Astrocyte (in vitro differentiated cells and primary cell): ENCODE measurements at regions not wholly inside any gene's neighbourhood (a gene's known extent, or its start where the extent isn't known, plus 50 kb on each side); places are given as distances from the start of the nearest gene placed in this dataset.

Experiments
- EZH2 ChIP-seq: IDR thresholded peaks from 2 replicates; pipeline ENCODE4 v1.6.1; 2012; ENCODE audit warnings: mild to moderate bottlenecking, low read length, inconsistent platforms; ENCODE audit not compliant: insufficient read depth
- TF ChIP-seq, protein P1 (sequence below): IDR thresholded peaks from 2 replicates; pipeline ENCODE4 v1.5.1; 2011; ENCODE audit warnings: low read depth, mild to moderate bottlenecking, inconsistent platforms, low read length, moderate library complexity; ENCODE audit not compliant: insufficient read depth

DNA sequence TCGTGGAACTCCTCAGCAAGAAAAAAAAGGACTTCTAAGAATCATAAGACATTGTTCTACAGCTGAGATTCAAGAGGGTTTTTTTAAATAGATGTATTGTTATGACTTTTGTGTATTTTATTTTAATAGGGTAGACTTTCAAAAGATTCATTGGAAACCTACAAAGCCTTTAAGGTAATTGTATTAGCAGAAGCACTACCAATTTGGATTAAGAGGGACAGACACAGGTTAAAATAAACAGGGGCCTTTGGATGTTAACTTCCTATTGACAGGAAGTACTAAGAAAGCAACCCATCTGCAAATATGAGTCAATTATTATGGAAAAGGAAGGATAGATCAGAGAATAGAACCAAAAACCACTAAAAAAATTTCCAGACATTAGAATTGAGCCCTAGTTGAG is 153.5 kb downstream of the HDGFL1 start:
- TF ChIP-seq EZH2 = no peak
- TF ChIP-seq, protein P1, sequence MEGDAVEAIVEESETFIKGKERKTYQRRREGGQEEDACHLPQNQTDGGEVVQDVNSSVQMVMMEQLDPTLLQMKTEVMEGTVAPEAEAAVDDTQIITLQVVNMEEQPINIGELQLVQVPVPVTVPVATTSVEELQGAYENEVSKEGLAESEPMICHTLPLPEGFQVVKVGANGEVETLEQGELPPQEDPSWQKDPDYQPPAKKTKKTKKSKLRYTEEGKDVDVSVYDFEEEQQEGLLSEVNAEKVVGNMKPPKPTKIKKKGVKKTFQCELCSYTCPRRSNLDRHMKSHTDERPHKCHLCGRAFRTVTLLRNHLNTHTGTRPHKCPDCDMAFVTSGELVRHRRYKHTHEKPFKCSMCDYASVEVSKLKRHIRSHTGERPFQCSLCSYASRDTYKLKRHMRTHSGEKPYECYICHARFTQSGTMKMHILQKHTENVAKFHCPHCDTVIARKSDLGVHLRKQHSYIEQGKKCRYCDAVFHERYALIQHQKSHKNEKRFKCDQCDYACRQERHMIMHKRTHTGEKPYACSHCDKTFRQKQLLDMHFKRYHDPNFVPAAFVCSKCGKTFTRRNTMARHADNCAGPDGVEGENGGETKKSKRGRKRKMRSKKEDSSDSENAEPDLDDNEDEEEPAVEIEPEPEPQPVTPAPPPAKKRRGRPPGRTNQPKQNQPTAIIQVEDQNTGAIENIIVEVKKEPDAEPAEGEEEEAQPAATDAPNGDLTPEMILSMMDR = no peak
